Urothelium cell line (cell line): ENCODE measurements at regions not wholly inside any gene's neighbourhood (a gene's known extent, or its start where the extent isn't known, plus 50 kb on each side); places are given as distances from the start of the nearest gene placed in this dataset.

Source experiments
- DNase-seq: peaks from one replicate; pipeline ENCODE4 v3.0.0; 2011; ENCODE audit warnings: low spot score, mixed read lengths
- FAIRE-seq: peaks from 2 replicates; lab custom pipeline; 2011; peaks lifted over from hg19 to GRCh38; lab: Jason Lieb, UNC

DNA sequence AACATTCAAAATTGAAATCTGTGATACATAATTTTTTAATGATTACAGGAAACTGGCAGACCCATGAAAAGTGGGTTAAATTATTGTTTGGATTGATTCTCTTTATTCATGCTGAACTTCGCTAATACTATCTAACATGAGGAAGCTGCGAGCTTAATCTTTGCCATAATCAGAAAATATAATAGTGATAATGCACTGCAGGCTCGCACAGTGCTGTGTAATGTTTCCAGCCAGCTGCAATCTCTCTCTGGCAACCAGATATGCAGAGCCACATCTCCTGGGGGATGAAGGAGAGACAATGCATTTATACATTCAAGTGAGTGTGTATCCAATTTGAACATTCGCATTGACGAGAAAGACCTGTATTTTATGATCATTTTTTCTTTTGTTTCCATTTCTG lies 669.7 kb upstream of the RGMB start:
- FAIRE-seq (no peak), DNase-seq (no peak)

DNA sequence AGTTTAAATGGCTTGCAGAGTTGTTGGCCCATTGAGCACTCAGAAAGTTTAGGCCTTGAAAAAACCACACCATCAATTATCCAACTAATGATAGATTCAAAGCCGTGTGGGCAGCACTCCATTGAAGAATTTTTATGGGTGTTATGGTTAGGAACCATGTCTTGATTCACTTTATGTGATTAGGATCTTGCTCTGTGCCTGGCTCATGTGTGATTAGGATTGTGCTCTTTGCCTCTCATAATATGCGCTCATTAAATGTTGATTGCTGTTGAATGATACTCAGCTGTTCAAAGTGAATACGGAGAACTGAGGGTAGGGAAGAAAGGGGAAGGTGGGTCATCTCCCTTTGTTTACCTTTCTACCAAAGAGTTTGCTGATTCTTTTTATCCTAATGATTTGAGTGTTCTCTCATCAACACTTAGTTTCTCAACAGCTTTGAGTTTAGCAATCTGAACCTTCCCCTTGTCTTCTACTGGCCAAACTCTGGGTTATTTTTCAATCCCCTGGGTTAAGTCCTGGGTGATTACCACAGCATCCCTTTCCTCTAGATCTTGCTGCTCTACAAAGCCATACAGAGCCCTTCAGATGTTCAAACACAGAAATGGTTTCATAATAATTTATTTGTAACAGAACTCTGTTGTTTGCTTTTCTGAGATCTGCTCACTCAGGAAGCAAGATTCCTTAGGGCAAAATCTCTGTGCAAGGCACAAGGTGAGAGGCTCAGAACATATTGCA lies 668.8 kb upstream of the RGMB start:
- DNase-seq (no peak), FAIRE-seq (no peak)

DNA sequence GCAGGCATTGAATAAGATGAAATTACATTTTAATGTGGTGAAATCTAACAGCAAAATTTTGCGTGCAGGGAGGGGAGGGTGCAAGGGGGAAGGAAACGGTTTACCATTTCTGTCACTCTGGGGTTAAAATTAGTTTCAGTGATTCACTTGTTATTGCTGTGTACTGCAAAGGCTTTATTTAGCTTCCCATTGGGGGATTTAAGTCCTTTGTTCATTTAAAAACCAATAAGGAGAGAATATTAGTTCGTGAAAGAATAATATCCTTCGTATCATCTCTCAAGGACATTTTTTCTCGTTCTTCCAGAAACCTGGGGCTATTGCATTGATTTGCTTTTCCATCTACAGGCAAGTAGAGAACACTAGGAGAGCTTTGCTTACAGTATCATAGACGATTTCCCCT lies 667.8 kb upstream of the RGMB start:
- no peak for DNase-seq
- no peak for FAIRE-seq

DNA sequence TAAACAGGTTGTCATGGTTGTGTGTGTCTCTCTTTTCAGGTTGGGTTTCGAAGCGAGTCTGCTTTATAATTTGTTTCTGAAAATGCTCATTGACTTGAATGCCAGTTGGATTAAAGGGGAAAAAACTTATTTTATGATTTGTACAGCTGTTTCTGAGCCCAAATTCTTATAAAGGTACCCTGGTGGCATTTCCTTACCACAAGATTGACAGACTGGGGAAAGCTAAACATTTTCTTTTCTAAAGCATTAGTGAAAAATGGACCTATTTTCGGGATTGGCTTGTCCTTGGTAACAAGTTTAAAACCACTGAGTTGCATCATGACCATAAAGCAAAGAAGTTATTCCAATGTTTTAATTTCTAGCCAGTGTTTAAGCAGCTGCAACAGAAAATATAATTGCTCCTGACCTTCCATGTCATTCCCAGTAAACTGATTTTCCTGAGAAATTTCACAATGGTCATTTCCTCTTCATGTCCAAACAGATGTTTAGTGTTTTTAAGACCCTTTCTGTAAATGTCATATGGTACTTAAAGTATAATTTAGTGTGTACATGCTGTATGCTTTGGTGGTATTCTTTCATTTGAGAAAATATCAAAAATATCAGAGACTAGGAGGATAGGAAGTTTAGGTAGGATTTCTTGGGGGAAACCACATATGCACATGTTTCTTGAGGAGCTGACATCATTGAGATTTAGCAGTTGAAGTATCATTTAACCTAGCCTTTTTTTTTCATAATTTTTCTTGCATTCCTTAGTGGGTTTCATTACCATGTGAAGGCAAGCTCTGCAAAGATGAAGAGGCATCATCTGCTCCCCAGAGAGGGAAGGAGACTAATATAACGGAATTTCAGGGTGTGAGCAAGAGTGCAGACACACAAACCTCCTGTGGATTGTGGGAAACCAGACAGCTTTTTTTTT lies 667.1 kb upstream of the RGMB start:
- DNase-seq (no peak), FAIRE-seq (no peak)

DNA sequence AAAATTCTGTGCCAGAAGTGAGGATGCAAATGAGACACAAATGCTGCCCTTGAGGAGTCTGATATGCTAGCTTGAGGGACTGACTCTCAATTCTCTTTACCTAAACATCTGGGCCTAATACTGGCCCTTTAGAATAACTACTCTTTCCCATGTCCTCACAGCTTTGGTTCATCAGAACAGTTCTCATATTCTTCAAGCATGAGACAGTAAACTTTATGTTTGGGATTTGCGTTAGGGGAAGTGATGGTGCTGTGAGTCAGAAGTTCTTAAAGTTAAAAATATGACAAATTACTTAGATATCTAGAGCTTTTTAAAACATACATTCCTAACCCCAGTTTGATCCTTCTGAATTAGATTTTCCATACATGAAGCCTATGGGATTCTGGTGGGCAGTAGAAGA lies 665.0 kb upstream of the RGMB start:
- DNase-seq (no peak), FAIRE-seq (no peak)

DNA sequence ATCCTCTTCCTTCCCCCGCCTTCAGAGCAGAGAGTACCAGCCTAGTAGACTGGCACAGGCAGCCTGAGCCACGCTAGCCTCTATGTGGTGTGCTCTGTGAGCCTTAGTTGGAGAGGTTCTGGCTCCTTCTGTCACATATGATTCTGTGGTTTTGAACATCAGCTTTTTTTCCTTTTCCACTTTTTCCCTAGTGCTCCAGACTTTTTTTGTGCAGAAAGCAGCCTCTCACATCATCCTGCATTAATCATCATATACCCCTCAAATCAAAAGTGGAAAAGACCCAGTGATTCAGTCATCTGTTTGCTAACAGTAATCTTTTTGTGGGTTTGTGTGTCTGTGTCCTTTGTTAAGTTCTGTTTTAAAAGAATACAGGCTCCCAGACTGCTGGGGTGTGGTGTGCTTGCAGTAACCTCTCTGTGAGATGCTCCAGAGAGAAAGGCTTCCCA lies 663.9 kb upstream of the RGMB start:
- FAIRE-seq, result no peak
- peak; percentile 9 for DNase-seq

DNA sequence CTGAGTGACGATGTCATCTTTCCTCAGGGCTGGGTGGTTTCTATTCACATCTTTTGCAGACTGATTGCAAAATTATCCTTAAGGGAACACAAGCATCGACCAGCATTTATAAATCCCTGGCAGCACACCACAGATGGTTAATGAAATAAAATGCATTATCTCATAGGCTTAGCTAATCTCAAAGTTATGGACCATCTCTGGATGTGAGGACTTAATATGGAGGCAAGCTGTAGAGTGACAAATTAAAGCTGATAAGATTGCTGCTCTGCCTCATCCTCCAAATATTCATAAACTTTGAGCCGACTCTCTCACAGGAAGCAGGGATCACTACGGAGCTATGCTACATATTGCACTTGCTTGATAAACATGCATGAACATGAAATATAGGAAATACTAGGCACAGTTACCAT lies 663.2 kb upstream of the RGMB start:
- no peak for DNase-seq

DNA sequence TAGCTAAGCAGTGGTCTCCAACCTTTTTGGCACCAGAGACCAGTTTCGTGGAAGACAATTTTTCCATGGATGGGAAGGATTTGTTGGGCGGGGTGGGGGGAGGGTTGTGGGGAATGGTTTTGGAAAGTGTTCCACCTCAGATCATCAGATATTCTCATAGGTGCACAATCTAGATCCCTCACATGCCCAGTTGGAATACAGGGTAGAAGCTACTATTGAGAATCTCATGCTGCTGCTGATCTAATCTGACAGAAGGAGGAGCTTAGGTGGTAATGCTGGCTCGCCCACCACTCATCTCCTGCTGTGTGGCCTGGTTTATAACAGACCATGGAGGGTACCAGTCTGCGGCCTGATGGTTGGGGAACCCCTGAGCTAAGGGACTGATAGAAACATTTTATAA lies 662.7 kb upstream of the RGMB start:
- DNase-seq (no peak), FAIRE-seq (no peak)

More for the DNA sequence above, 663.2 kb upstream of the RGMB start:
- no peak for FAIRE-seq

DNA sequence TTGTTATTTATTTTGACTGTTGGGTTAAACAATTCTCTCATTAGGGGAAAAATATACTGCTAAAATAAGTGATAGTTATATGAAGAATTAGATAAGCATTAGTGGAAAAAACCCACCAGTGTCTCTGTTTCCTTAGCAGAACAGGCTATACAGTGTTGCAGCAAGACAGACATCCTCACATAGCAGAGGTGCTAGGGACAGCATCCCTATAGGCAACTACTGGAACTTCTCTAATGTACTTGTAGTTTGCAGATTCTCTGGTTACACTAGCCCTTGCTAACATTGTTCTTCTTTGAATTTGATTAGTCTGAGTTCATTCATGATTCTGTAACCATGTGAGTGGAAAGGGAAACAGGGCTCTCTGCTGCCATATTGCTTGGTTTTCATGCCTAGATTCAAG lies 661.8 kb upstream of the RGMB start:
- DNase-seq, result no peak
- FAIRE-seq, result no peak

DNA sequence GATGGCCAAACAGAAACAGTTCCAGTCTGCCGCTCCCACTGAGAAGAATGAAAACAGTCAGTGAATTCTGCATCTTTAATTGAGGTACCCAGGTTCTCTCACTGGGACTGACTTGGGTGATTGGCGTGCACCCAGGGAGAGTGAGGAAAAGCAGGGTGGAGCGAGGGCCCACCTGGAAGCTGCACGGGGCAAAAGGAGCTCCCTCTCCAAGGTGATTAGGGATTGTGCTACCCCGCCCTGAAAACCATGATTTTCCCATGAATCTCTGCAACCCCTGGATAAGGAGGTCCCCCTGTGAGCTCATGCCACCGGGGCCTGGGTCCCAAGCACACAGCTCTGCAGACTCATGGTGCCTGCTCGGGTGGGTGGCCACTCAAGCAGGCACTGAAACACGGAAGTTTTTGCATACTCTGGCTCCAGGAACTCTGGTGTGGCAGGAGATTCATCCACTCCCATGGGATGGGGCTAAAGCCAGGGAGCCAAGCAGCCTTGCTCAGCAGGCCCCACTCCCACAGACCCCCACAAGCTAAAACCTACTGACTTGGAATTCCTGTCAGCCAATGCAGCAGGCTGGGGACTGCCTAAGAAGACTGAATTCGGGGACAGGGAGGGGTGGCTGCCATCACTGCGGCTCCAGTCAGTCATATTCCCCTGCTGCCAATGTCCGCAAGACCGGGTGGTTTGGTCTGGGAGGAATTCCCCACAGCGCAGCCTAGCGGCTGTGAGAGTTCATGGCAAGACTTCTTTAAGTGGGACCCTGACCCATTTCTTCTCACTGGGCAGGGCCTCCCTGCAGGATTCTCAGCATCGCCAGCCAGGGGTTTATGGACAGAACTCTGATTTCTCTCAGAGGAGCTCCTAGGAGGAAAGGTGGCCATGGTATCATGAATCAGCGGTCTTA lies 652.2 kb upstream of the RGMB start:
- FAIRE-seq, result no peak
- DNase-seq, result no peak

DNA sequence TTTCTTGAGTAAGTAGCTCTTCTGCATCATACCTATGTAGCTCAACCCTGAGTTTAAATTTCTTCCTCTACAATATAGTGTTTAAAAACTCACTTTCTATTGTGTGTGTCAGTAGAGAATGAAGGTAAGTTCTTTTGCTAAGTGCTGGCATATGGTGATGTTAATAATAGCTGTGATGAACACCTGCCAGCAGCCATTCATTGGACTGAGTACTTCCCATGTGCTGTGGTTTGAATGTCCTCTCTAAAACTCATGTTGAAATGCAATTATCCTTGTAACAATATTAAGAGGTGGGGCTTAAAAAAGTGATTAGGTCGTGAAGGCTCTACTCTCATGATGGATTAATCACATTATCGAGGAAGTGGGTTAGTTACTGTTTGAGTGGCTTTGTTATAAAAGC lies 645.2 kb upstream of the RGMB start:
- DNase-seq, result no peak
- FAIRE-seq, result no peak

DNA sequence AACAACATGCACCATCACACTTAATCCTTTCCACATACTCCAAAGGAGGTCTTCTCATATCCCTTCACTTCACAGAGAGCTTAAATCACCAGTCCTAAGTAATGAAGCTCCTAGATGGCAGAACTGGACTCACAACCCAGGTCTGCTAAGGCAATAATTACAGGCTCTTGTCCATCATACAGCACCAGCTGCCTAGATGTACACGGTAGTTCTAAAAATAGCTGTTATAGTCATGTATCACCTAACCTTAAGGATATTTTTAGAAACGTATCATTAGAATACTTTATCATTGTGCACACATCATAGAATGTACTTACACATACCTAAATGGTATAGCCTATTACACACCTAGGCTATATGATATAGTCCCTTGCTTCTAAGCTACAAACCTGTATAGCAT lies 644.6 kb upstream of the RGMB start:
- no peak for DNase-seq

DNA sequence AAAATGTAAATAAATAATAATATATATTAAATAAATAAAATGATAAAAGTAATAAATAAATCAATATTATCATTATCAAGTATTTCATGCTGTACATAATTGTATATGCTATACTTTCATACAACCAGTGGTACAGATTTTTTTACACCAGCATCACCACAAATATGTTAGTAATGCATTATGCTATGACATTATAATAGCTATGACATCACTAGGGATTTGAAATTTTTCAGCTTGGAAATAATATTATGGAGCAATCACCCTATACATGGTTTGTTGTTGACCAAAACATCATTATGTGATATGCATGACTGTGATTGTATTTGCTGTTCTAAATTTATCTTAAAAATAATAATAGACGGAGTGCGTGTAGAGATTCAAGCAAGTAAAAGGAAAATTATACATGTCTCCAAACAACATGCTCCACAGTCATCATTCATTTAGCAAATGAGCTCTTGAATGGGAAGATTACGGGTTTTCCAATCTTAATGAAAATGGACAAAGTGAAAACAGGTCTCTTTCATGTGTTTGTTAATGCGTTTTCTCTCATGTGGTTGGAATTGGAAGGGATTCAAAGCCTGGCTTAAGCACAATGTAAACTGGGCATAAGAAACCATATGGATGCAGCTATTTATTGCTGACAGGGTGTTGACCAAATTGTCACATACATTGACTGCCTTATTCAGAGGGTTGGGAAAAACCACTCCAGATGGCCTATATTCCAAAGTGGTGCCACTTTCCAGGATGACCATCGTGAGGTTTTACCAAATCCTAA lies 643.0 kb upstream of the RGMB start:
- no peak for DNase-seq
- FAIRE-seq, result no peak

More for the DNA sequence above, 644.6 kb upstream of the RGMB start:
- no peak for FAIRE-seq

DNA sequence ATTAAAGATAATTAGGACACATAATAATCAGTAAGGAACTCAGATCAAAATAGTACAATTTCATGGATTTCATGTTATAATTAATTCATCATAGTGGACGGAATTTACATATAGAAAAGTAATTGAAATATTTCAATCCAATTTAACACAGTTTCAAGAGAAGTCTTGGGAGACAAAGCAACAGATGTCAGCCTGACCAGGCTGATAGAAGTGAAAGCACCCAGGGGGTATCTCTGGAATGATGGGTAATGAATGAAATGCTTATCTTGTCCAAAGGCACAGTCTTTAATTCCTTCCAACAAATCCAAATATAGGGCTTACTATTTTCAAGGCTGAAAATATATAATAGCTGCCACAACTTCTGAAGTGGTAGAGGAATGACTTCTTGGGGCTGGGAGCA lies 629.3 kb upstream of the RGMB start:
- FAIRE-seq, result no peak
- no peak for DNase-seq

DNA sequence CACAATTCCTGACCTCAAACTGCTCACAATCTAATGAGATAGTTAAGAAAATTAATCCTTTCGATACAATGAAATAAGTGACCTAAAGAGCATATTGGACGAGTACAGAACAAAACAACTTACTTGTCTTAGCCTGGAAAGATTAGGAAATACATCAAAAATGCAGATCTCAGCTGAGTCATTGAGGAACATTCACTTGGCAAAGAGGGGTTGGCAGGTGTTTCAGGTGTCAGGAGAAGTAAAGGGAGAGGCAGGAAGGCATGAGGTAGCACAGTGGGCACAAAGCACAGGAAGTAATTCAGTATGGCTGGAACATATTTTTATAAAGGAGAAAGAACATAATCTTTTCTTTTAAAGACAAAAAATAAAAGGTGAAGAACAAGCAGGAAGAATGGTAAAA lies 628.8 kb upstream of the RGMB start:
- no peak for FAIRE-seq

DNA sequence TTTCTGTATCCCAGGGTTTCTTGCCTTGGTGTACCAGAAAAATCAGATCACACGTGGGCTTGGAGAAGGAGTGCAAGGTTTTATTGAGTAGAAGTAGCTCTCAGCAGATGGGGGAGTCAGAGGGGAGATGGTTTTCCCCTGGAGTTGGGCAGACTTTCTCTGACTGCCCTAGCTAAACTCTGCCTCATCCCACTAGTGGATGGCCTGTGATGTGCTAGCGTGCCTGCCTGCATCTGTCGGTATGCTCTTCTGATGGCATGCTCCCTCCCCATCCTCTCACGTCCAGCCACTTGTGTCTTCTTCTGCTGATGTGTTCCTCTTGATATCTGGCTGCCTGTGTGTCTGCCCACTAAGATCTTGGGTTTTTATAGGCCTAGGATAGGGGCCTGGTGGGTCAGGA lies 616.1 kb upstream of the RGMB start:
- no peak for FAIRE-seq

More for the DNA sequence above, 628.8 kb upstream of the RGMB start:
- no peak for DNase-seq

DNA sequence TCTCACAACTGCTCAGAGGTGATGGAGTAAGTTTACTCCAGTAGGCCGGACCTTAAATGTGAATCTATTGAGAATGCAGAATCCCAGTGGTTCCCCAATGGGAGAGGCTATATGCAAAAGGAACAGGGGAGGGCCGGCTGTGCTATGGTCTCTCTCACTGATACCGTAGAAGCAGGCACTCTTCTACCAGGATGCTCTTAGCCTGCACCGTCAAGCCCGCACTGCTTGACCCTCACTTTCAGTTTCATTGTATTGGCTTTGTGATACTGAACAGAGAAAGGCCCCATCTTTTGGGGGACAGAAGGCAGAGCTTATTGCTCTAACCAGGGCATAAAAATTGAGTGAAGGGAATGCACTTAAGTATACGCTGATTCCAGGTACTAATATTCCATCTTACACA lies 615.0 kb upstream of the RGMB start:
- DNase-seq, result no peak
- FAIRE-seq, result no peak

More for the DNA sequence above, 616.1 kb upstream of the RGMB start:
- no peak for DNase-seq

DNA sequence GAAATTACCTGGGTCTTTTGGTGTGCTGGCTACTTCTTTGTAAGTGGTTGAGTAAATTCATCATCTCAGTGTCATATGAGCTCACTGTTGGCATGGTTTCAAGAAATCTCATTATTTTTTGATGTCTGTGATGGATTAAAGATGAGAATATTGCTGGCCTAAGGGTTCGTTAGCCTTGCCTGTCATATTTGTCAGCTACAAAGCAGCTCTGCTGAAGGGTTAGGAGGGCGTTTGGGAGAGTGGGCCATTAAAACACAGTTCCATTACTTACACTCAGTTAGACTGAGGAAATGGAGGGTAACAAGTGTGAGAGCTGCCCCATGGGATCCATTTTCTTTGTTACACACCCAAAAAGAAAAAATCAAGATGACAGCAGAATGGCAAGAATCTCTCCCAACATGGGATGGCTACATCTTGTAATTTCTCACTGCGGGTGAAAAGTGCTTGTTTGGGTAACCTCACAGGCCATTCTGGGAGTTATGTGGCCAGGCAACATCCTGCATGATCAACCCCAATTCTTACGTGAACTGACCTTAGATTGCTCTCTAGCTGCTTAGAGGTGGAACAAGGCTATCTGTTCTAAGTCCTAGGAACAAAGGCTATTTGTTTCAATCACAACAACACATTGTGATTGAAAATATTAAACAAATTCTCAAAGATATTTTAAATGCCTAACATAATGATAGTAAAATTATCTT lies 609.5 kb upstream of the RGMB start:
- DNase-seq, result no peak
- no peak for FAIRE-seq

DNA sequence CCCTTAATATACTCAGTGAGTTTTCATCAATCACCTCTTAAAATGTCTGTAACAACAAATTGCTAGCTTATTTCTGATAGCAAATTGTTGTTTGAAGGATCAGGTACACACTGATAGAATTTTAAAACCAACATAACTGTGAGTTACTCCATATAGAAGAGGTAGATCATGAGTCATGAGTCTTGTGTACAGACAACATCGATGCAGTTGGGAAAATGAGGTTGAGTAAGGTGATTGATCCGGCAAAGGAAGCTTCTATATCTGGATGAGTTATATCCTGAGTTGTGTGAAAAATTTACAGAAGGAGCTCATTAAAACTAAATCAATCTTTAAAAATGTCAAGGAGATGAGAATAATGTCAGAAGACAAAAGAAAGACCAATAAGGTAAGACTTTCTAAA lies 604.6 kb upstream of the RGMB start:
- FAIRE-seq (no peak), DNase-seq (no peak)

DNA sequence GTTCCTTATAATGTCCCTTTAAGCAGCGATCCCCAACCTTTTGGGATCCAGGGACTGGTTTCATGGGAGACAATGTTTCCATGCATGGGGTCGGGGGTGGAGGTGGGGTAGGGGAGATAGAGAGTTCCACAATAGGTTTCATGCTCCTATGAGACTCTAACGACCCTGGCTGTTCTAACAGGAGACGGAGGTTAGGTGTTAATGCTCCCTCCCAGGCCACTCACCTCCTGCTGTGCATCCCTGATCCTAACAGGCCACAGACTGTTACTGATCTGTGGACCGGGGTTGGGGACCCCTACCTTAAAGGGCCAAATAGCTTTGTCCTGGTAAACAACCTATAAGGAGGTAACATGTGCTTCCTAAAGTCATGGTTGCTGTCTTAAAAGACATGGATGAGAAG lies 602.5 kb upstream of the RGMB start:
- no peak for DNase-seq
- FAIRE-seq, result no peak
